ENCODE measurements at regions not wholly inside any gene's neighbourhood (a gene's known extent, or its start where the extent isn't known, plus 50 kb on each side); places are given as distances from the start of the nearest gene placed in this dataset.

- Mint-ChIP-seq H3K27ac (no peak overlapping the region), H3K4me3 (no peak overlapping the region), H3K4me1 (no peaks in the 10 kb centered on the region), H3K9me3 (ENCODE audit: low read depth) (peaks cover 3% of the 10 kb centered on the region), H3K27me3 (no peaks in the 10 kb centered on the region), H3K36me3 (no peaks in the 10 kb centered on the region)
- CTCF ChIA-PET: no interaction called here
- no peak for ATAC-seq
- no peak for DNase-seq
Measured at GRCh38 chr1:187326557-187326956, 497.8 kb downstream of the PLA2G4A start.

- Mint-ChIP-seq H3K27ac (no peak overlapping the region), H3K9me3 (ENCODE audit: low read depth) (peaks cover 4% of the 10 kb centered on the region), H3K27me3 (no peaks in the 10 kb centered on the region), H3K36me3 (no peaks in the 10 kb centered on the region), H3K4me3 (no peak overlapping the region), H3K4me1 (no peaks in the 10 kb centered on the region)
- no peak for ATAC-seq
- DNase-seq: no peak
- CTCF ChIA-PET: no interaction called here
Measured at GRCh38 chr1:187336441-187337168, 507.9 kb downstream of the PLA2G4A start.

- CTCF ChIA-PET: no interaction called here
- H3K4me3 Mint-ChIP-seq: no peak overlapping the region
- no peaks in the 10 kb centered on the region for H3K36me3 Mint-ChIP-seq
- H3K9me3 Mint-ChIP-seq (ENCODE audit: low read depth): peaks cover 4% of the 10 kb centered on the region
- DNase-seq (no peak), ATAC-seq (no peak)
- no peaks in the 10 kb centered on the region for H3K4me1 Mint-ChIP-seq
- H3K27ac Mint-ChIP-seq: no peak overlapping the region
- no peaks in the 10 kb centered on the region for H3K27me3 Mint-ChIP-seq
Measured at GRCh38 chr1:187338762-187339412, 510.1 kb downstream of the PLA2G4A start.

- H3K4me3 Mint-ChIP-seq: no peak overlapping the region
- no peaks in the 10 kb centered on the region for H3K4me1 Mint-ChIP-seq
- no peak overlapping the region for H3K27ac Mint-ChIP-seq
- H3K36me3 Mint-ChIP-seq: no peaks in the 10 kb centered on the region
- no peak for ATAC-seq
- peaks cover 4% of the 10 kb centered on the region for H3K9me3 Mint-ChIP-seq (ENCODE audit: low read depth)
- no peak for DNase-seq
- CTCF ChIA-PET: no interaction called here
- H3K27me3 Mint-ChIP-seq: no peaks in the 10 kb centered on the region
Measured at GRCh38 chr1:187342495-187342894, 513.7 kb downstream of the PLA2G4A start.

- ATAC-seq (no peak), DNase-seq (no peak)
- Mint-ChIP-seq H3K4me1 (no peaks in the 10 kb centered on the region), H3K36me3 (no peaks in the 10 kb centered on the region), H3K4me3 (no peak overlapping the region), H3K27ac (no peak overlapping the region), H3K9me3 (ENCODE audit: low read depth) (peaks cover 2% of the 10 kb centered on the region), H3K27me3 (no peaks in the 10 kb centered on the region)
- CTCF ChIA-PET: no interaction called here
Measured at GRCh38 chr1:187374082-187374481, 545.3 kb downstream of the PLA2G4A start.

GRCh38 chr1:187374742-187375141 is 546.0 kb downstream of the PLA2G4A start:
- no peaks in the 10 kb centered on the region for H3K4me1 Mint-ChIP-seq
- DNase-seq (no peak), ATAC-seq (no peak)
- no peaks in the 10 kb centered on the region for H3K27me3 Mint-ChIP-seq
- no peak overlapping the region for H3K27ac Mint-ChIP-seq
- CTCF ChIA-PET: no interaction called here
- peaks cover 2% of the 10 kb centered on the region for H3K9me3 Mint-ChIP-seq (ENCODE audit: low read depth)
- no peaks in the 10 kb centered on the region for H3K36me3 Mint-ChIP-seq
- no peak overlapping the region for H3K4me3 Mint-ChIP-seq

GRCh38 chr1:187383366-187383765 is 554.6 kb downstream of the PLA2G4A start:
- H3K9me3 Mint-ChIP-seq (ENCODE audit: low read depth): no peaks in the 10 kb centered on the region
- CTCF ChIA-PET: no interaction called here
- H3K27me3 Mint-ChIP-seq: no peaks in the 10 kb centered on the region
- no peaks in the 10 kb centered on the region for H3K36me3 Mint-ChIP-seq
- peaks cover 4% of the 10 kb centered on the region for H3K4me1 Mint-ChIP-seq
- ATAC-seq (no peak), DNase-seq (no peak)
- no peak overlapping the region for H3K27ac Mint-ChIP-seq
- no peak overlapping the region for H3K4me3 Mint-ChIP-seq

GRCh38 chr1:187384504-187384903 is 555.8 kb downstream of the PLA2G4A start:
- CTCF ChIA-PET: no interaction called here
- H3K27ac Mint-ChIP-seq: no peak overlapping the region
- H3K36me3 Mint-ChIP-seq: no peaks in the 10 kb centered on the region
- H3K9me3 Mint-ChIP-seq (ENCODE audit: low read depth): no peaks in the 10 kb centered on the region
- H3K27me3 Mint-ChIP-seq: no peaks in the 10 kb centered on the region
- H3K4me1 Mint-ChIP-seq: peaks cover 4% of the 10 kb centered on the region
- no peak overlapping the region for H3K4me3 Mint-ChIP-seq
- DNase-seq (peak; percentile 48), ATAC-seq (peak; percentile 75)

- H3K27ac Mint-ChIP-seq: no peak overlapping the region
- no peaks in the 10 kb centered on the region for H3K4me1 Mint-ChIP-seq
- H3K9me3 Mint-ChIP-seq (ENCODE audit: low read depth): peaks cover under 1% of the 10 kb centered on the region
- H3K4me3 Mint-ChIP-seq: no peak overlapping the region
- H3K27me3 Mint-ChIP-seq: no peaks in the 10 kb centered on the region
- CTCF ChIA-PET: no interaction called here
- DNase-seq (no peak), ATAC-seq (no peak)
- H3K36me3 Mint-ChIP-seq: no peaks in the 10 kb centered on the region
Measured at GRCh38 chr1:187390215-187390818, 561.6 kb downstream of the PLA2G4A start.

- H3K27me3 Mint-ChIP-seq: no peaks in the 10 kb centered on the region
- peaks cover 6% of the 10 kb centered on the region for H3K9me3 Mint-ChIP-seq (ENCODE audit: low read depth)
- DNase-seq (no peak), ATAC-seq (no peak)
- no peaks in the 10 kb centered on the region for H3K4me1 Mint-ChIP-seq
- peaks cover 2% of the 10 kb centered on the region for H3K36me3 Mint-ChIP-seq
- no peak overlapping the region for H3K27ac Mint-ChIP-seq
- CTCF ChIA-PET: no interaction called here
- no peak overlapping the region for H3K4me3 Mint-ChIP-seq
Measured at GRCh38 chr1:187396226-187396625, 567.5 kb downstream of the PLA2G4A start.

- no peak for DNase-seq
- Mint-ChIP-seq H3K27ac (no peak overlapping the region), H3K9me3 (ENCODE audit: low read depth) (peaks cover 6% of the 10 kb centered on the region), H3K27me3 (no peaks in the 10 kb centered on the region), H3K4me3 (no peak overlapping the region), H3K4me1 (no peaks in the 10 kb centered on the region), H3K36me3 (peaks cover 2% of the 10 kb centered on the region)
- no peak for ATAC-seq
- CTCF ChIA-PET: no interaction called here
Measured at GRCh38 chr1:187396929-187397796, 568.4 kb downstream of the PLA2G4A start.

GRCh38 chr1:187408212-187409004 is 579.7 kb downstream of the PLA2G4A start:
- Mint-ChIP-seq H3K27ac (no peak overlapping the region), H3K4me3 (no peak overlapping the region), H3K27me3 (no peaks in the 10 kb centered on the region), H3K9me3 (ENCODE audit: low read depth) (peaks cover 7% of the 10 kb centered on the region), H3K36me3 (no peaks in the 10 kb centered on the region), H3K4me1 (no peaks in the 10 kb centered on the region)
- no peak for ATAC-seq
- DNase-seq: no peak
- CTCF ChIA-PET: no interaction called here

- no peak overlapping the region for H3K27ac Mint-ChIP-seq
- H3K9me3 Mint-ChIP-seq (ENCODE audit: low read depth): peaks cover 7% of the 10 kb centered on the region
- ATAC-seq (no peak), DNase-seq (no peak)
- H3K4me3 Mint-ChIP-seq: no peak overlapping the region
- H3K36me3 Mint-ChIP-seq: no peaks in the 10 kb centered on the region
- CTCF ChIA-PET: no interaction called here
- H3K4me1 Mint-ChIP-seq: no peaks in the 10 kb centered on the region
- no peaks in the 10 kb centered on the region for H3K27me3 Mint-ChIP-seq
Measured at GRCh38 chr1:187409341-187409740, 580.6 kb downstream of the PLA2G4A start.

All from activated CD8-positive, alpha-beta memory T cell treated with anti-CD3 and anti-CD28 coated beads, Interleukin-2, amount 10 ng/mL, durations not matched to agents 7 days and 5 days (primary cell).